Fibroblast of skin of back (primary cell): ENCODE measurements at regions not wholly inside any gene's neighbourhood (a gene's known extent, or its start where the extent isn't known, plus 50 kb on each side); places are given as distances from the start of the nearest gene placed in this dataset.

Experiments used
- DNase-seq: peaks from one replicate; pipeline ENCODE4 v3.0.0-alpha.2; 2013

DNA sequence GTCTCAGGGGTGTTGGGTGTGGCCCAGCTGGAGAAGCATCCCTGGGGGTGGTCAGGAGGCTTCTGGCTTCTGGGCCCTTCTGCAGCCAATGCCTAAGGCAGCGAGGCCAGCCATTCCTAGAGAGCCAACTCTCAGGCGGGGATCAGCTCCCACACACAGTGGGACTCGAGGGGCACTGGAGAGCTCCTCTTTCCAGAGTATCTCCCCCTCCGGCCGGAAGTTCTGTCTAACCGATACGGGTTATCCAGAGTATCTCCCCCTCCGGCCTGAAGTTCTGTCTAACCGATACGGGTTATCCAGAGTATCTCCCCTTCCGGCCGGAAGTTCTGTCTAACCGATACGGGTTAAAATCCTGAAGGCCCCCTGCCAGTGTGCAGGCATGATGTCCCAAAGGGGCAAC lies 71.2 kb upstream of the B3GAT1 start:
- no peak for DNase-seq

DNA sequence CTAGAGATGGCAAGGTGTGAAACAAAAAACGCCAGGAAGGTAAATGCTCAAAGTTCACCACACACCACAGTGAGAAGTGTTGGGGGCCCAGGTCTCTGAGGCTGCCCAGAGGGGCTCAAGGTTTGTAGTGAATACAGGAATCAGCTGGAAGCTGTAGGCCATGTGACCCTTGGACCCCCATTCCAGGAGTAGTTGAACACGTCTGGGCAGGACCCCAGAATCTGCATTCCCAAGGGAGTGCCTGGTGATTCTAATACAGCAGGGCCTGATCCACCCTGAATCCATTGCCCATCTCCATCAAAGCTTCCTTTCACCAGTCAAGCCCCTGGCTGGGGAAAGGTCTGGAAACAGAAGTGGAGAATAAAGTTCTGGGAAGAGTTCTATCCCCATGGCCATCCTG lies 70.8 kb upstream of the B3GAT1 start:
- no peak for DNase-seq

DNA sequence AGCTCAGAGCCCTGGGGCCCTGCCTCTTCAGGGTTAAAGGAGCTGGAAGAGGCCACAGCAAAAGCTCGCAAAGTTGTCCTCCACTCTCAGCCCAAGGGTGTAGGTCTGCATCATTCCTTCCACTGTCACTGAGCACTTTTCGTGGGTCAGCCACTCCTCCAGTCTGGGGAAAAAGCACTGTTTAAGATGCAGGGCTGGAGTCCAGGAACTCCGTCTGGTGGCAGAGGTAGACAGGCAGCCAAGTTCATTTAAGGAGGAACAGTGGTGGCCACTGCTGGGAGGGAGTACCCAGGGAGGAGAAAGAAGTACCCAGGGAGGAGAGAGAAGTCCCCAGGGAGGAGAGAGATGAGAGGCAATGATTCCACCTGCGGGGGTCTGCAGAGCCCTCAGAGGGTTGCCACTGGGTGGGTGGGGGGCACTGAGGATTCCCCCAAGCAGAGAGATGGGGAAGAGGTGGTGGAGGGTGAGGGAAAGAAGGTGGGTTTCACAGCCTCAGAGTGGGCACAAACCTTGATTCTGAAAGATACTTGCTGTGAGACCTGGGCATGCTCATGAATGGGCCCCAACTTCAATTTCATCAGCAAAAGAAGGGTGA lies 70.0 kb upstream of the B3GAT1 start:
- DNase-seq: no peak

DNA sequence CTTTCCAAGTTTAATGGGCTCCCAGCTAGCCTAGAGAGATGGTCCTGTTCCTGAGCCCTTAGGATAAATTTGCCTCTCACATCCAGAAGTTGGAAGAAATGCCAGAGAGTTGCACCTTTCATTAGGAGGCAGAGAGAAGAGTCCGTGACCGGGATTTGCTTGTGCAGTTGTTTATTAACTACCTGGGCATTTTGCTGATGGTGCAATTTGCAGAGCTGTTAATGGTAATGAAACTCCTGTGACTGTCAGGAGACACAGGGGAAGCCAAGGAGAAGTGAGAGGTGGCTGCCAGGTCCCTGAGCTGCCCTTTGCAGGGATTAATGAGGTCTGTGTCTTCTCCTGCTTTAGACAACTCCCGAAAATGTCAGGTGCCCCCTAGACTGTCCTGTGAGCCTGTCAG lies 69.1 kb upstream of the B3GAT1 start:
- DNase-seq: no peak

DNA sequence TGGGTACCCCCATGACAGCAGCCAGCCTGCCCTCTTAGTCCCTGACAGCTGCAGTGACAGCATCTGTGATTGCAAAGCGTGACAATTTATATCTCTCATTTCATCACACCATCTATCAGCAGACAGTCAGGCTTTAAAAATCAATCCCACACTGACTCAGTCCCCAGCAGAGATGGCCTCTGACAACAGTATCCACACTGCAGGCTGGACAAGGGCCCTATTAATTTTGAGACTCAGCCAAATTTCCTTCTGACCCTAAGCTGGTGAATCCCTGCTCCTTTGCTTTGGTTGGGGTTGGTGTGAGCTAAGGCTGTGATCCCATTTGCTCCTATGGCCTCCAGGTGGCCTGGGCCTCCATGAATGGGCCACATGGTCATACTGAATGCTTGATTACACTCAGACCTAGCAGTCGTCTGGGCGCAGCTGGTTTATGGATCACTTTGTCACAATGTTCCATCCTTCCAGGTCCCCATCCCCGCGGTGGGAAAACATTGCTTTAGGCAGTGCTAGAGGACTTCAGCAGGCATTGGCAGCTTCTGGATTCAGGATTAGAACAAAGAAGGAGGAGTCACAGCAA lies 68.2 kb upstream of the B3GAT1 start:
- no peak for DNase-seq

DNA sequence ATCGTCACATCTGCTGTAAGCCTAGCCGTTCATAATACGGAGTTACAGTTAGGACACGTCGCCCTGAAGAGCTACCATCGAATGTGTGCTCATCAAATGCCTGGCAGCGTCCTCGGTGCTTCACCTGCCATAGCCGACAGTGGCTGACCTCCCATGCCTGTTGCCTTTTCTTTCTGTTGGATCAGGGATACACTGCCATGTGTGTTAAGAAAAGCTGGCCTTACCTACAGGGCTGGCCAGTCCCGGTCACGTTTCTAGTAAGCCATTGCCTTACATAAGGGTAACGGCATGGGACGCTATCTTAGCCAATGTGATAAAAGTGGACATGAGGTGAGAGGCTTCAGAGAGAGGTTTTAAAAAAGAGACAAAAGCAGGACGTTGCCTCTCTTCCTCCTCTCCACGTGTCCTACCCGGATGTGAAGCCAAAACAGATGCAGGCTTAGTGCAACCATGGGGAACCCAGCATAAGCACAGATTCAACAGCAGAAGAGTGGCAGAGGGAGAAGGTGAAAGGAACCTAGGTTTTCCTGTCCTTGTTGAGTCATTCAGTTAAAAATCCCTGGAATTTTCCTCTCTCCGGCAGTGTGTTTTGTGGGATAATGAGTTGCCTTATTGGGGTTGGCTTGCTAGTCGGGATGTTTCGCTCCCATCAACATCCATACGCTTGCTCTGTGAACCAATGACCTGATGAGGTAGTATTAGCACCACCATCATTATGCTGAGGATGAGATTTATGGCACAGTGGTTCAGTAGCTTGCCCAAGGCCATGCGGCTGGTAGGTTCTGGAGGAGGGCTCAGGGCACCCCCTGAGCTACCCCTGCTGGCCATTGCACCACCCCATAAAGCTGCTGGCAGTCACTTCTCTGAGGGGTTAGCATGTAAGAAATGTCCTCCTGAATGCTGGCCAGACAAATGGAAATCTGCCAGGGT lies 67.4 kb upstream of the B3GAT1 start:
- no peak for DNase-seq

DNA sequence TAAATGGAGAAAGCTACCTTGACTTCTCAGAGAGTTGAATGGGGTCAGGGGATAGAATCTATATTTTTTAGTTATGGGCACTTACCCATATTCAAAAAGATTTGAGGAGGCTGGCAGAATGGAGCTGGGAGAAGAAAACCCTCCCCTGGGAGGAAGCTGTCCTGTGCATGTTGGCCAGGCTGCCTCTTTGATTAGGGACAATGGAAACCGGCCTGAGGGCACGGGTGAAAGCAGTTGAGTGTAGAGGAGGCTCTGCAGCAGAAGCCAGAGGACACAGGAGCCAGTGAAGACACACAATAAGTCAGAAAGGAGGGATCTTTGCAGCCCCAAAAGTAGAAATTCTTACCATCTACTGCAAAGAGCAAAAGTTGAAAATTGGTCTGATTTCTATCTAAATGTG lies 66.6 kb upstream of the B3GAT1 start:
- DNase-seq: no peak

DNA sequence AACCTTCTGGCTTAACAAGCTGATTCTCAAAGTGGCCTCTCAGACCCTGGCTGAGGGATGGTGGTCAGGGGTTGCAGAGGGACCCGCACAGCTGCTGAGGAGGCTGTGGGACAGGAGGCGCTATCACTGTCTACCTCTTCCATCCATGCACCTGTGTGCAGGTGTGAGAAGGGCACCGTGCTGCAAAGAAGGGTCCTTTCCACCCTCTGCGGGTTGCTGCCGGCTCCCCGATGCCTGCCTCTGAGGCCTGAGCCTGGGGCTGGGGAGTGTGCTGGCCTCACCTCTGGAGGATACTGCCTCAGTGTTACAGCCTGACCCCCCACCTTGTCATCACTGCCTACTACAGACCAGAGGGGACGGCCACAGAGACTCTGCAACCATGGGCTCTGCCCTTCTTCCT lies 66.1 kb upstream of the B3GAT1 start:
- no peak for DNase-seq

DNA sequence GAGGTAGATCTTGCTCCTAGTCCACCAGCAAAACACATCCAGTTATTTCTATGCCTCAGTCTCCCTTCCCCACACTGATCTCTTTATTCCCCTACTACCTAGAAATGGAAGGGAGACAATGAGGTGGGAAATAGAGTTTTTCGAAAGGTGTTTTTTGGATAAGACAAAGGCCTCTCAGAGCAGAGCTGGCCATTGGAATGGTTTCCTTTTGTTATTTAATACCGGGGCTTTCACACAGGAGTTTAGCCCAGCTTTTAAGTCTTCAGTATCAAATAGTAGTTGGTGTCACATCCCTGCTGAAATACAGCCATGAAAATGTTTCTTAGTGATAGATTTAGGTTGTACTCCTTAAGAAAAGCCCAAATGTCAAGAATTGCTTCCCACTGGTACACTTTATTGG lies 65.4 kb upstream of the B3GAT1 start:
- DNase-seq: no peak

DNA sequence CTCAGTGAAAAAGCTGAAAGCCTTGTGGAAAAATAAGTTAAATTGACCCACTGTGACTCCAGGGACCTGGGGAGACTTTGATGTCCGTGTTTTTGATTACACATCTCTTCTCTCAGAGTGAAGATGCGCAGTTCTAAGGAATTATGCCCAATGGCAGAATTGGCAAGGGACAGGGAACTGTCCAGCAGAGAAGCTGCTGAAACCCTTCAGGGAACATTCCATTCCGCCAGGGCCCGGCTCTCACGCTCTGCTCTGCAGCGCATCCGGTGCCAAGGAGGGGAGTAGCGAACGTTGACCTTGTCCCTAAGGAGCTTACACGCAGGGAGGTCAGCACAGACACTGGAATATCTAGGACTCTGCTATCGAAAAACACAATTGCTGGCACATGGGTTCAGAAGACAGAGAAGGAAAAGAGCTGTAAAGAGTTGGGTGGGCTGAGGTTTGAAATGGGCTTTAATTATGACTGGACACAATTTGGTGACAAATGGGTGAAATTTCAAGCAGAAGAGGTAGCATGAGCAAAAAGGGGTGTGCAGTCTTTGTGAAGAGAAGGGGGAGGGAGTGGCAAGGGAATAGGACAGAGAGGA lies 64.5 kb upstream of the B3GAT1 start:
- DNase-seq: peak; percentile 15

DNA sequence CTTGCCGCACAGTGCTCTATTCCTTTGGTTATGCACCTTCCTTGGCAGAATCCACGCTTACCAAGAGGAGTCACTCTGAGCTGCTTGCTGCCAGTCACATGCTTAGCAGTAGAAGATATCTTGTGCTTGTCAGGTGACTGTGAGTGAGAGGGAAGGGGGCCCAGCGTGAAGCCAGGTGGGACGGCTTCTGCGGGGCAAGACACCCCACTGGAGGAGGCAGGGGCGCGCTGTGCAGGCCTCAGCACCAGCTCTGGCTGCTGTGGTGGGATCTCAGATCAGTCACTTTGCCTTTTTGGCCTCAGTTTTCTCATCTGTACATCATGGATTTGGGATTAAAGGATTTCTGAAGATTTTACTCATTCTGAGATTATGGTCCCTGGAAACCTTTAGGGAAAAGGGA lies 63.9 kb upstream of the B3GAT1 start:
- no peak for DNase-seq

DNA sequence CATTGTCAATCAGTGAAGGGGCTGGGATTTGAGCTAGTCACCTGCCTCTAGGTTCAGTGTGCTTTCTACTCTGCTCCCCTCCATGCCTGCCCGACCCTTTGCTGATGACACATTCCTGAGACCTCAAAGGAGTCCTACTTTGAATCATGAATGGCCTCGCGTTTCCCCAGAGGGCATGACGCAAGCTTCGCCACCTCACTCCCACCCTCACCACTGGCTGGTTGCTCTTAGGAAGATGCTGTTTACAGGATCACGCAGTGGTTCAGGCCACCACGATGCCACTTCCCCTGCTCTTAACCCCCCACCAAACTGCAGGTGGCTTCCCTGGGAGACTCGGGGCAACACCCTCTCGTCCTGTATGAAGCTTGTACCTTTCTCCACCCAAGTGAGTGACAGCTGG lies 62.9 kb upstream of the B3GAT1 start:
- no peak for DNase-seq

DNA sequence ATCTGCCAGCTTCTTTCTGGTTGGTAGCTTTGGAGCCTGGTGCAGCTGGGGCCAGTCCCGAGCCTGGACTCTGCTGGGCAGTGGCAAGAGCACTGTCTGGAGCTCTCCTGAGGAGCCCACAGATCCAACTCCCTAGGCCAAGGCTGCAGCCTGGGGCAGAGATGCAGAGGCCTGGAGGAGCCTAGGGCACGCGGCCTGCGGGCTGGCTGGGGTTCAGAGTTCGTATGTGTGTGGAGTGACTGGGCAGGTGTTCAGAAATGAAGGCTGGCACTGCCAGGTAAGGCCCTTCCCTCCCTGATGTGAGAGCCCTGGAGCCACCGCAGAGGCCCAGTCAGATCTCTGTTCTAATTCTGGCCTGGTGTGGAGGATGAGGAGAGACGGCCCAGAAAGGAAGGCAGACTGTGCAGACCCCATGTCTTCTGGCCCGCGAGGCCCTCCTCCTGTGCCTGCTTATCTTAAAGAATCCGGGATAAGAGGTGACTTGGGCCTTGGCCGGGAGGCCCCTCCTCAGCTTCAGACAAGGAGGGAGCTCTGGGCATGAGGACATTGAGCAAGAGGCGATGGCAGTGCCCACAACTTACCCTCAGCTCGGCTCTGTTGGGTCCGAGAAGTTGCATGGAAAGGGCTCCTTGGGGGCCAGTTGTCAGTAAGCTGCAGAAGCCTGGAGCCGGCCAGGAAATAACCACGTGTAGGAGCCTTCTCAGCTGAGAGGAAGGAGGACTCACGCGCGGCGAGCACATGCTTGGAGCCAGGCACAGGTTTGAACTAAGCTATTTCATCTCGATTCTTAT lies 62.2 kb upstream of the B3GAT1 start:
- DNase-seq: no peak

DNA sequence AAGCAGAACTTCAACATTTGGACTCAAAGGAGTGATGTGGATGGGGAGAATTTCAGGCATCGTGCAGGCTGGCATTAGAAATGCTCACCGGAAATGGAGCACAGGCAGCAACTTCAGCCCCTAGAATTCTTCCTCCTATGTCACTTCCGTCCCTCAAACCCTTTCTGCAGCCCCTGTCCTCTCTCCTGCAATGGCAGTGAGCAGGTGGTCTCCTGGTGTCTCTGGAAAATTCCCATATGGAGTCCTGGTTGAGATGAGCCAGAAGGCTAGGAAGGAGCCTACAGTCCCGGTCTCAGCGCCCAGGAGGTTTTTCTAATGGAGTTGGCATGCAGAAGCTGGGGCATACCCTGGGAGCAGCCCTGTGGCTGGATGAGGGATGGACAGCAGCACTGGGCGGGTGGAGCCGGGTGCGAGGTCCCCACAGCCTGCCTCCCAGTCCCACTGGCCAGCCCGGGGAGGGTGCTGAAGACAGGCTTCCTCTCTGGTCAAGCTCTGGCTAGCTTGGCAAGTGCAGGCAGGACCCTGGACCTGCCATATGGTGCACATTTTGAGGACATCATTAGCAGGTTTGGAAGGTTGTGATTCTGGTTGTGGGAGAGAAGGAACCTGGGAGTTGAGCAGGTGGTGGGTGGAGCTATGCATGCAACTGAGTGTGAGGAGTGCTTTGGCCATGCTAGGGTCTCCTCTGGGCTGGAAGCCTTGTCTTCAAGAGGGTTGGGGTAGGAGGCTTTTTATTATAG lies 59.8 kb upstream of the B3GAT1 start:
- no peak for DNase-seq

DNA sequence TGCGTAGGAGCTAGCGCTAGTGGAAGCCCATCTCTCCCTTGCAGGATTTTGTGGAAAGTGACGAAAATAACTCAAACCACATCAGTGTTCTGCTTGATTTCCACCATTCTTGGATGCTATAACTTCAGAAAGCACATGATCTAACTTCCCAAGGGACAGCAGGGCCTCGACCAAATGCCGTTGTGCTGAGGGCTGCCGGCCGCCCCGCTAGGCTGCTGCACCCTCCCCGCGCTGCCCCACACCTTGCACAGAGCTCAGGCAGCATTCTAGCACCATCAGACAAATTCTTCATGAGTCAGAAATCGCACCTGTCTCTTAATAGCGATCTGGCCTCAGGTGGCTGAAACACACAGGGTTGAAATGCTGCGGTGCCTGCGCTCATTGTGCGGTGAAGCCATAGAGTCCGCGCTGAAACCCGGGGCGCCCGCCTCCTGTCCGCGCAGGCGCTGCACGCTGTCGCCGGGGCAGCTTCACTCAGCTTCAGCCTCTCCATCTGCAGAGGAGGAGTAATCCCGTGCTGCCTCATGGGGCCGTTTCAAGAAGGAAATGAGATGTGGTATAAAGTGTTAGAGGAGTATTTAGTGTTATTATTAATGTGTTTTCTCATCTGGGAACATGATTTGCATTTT lies 59.2 kb upstream of the B3GAT1 start:
- DNase-seq: no peak

DNA sequence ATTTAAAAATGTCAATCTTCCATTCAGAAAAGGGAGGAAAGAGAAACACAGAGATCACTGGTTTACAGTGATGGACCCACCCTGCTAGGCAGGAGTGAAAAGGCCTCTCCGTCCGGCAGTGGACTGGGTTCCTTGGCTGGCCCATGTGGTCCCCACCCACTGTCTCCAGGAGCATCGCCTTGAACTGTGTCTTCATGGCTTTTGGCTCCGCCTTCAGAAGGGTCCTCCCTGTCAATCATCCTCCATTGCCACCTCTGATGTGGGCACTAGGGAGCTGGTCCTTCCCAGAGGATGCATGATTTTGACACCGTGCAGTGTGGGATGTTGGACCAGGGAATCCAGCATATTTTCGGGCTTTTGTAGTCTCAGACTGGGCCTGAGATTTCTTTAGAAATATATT lies 58.2 kb upstream of the B3GAT1 start:
- DNase-seq: no peak

DNA sequence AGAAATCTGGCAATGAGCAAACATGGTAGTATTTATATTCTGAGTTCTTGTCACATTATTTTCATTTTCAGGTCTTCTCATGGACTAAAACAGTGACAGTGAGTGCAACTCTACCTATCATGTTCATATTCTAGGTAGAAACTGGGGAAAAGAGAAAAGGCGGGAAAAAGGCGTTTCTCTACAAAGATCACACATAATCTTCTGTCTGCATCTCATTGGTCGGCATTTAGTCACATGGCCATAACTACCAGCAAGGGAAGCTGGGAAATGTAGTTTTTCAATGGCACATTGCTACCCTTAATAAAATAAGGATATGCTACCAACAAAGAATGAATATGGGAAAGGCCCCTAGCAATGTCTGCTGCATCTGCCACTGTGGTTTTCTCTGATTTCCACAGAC lies 57.6 kb upstream of the B3GAT1 start:
- DNase-seq: no peak

DNA sequence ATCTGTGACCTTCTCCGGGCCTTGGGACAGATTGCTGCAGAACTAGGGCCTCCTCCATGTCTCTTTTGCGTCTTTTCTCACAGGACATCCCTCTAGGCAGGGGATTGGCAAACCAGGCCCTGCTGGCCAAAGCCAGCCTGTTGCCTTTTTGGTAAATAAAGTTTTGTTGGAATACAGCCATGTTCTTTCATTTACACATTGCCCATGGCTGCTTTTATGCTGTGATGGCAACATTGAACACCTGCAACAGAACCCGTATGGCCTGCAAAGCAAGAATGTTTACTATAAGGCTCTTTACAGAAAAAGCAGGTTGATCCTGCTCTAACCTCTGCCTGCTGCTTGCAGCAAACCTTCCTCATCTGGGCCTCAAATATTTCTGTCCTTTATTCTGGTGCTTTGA lies 56.8 kb upstream of the B3GAT1 start:
- no peak for DNase-seq

DNA sequence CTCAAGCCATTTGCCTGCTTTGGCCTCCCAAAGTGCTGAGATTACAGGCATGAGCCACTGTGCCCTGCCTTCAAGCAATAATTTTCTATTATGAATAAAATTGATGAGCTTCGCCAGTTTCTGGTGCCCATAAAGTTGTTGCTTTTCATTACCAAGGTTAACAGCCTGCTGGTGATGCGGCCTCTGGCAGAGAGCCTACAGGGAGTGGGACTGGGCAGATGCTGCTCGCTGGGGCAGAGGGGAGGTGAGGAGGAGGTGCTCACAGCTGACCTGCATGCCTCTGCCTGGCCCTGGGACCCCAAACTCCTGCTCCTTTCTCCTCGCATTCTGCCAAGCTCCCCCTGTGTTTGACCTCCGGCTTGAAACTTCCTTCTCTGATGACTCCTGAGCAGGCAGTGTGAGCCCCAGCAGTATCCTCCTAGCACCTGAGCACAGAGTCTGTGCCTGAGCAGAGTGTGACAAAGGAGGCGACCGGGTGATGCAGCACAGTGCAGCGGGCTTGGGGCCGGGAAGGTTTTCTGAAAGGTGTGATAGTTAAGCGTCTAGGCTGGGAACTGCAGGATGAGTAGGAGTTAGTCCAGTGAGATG lies 56.1 kb upstream of the B3GAT1 start:
- no peak for DNase-seq

DNA sequence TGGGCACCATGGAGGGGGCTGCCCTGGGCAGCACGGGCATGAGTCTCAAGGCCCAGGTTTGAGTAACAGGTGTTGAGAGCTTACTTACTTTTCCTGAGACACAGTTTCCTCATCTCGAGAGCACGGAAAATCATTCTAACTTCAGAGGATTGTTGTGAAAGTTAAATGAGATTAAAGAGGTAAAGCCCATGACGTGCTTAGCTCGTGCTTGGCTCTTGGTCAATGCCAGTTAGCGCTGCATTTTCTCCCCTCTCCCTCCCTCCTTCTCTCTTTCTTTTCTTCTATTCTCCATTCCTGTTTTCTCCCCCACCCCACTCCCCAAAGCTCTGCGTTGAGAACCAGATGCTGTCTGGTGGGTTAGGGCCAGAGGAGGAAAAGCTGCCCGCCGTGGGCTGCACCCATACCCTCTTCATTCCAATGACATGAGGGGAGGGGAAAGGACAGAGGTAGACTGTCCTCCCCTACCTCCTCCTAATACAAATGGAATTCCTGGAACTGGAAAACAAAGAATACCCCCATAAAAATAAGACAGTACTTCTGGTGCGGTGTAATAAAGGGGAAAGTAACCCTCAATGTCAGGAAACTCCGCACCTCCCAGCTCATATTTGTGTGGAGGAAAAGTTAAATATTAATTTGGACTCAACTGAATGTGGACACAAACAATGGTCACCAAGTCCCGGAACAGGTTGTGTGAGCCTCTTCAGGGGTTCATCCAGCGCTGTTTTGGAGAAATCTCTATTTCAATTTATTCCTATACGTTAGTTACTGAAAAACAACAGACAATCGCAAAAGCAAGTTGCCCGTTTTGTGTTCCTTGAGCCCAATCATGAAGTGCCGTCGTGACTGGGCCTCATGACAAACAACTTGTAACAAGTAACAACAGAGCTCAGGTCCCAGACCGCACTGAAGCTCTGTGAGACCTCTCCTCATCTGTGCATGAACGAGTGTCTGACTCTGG lies 54.8 kb upstream of the B3GAT1 start:
- no peak for DNase-seq
